ENCODE measurements at regions not wholly inside any gene's neighbourhood (a gene's known extent, or its start where the extent isn't known, plus 50 kb on each side); places are given as distances from the start of the nearest gene placed in this dataset.

DNA sequence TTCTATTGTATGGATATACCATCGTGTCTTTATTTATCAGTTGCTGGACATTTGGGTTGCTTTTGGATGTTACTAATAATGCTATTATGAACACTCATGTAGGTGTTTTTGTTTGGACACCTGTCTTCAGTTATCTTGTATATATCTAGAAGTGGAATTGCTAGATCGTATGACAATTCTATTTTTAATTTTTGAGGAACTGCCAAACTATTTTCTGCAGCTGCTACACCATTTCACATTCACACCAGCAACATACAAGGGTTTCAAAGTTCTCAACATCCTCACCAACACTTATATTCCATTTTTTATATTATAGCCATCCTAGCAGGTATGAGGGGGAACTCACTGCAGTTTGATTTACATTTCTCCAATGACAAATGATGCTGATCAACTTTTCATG lies 324.6 kb downstream of the CAAP1 start:
- DNase-seq (ENCODE audit: low spot score): no peak

DNA sequence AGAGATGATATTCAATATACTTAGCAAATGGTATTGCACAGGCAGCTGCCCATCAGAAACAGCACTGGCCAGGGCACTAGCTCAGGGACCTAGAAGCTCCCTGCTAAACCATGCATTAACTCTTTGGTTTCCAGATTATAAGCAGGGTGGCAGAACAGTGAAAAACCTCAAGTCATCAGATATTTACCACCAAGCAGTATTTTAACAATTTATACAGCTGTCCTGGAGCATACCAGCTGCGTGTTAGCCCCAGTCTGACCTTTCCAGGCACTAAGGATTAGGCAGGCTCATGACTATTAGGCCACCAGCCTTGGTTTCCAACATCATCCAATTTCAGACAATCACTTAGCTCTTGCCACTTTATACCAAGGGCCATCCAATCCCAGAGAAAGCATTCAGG lies 326.5 kb downstream of the CAAP1 start:
- no peak for DNase-seq (ENCODE audit: low spot score)

DNA sequence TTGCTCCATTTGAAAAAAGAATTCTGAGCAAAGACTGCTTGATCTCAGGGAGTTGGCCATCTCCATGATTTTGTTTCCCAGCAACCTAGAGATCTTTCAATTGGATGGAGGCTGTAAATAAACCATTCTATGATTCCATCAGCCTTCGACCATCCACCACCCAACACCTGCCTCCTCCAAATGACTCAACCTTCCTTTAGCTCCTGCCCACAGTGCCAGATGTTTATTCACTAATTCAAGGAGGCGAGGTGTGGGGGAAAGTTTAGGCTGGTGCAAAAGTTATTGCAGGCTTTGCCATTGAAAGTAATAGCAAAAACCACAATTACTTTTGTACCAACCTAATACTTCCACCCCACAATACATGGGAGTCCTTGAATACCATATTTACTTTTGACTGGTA lies 327.5 kb downstream of the CAAP1 start:
- DNase-seq (ENCODE audit: low spot score): no peak

DNA sequence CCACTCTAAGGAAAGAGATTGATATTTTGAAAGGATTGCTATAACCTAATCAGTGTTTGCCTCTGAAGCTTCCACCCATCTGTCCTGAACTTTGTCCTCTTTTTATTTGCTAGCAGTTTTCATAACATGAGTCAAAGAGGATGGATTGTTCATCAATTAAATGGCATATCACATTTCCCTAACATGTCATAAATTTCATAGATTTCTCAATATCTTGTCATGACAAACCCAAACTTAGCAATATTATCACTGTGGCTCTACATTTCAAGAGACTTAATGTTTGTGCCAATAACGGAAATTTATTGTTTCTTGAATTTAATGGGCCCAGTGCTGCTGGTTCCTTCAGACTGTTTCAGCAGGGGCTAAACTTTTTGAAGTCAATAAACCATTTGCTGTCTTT lies 330.3 kb downstream of the CAAP1 start:
- no peak for DNase-seq (ENCODE audit: low spot score)

DNA sequence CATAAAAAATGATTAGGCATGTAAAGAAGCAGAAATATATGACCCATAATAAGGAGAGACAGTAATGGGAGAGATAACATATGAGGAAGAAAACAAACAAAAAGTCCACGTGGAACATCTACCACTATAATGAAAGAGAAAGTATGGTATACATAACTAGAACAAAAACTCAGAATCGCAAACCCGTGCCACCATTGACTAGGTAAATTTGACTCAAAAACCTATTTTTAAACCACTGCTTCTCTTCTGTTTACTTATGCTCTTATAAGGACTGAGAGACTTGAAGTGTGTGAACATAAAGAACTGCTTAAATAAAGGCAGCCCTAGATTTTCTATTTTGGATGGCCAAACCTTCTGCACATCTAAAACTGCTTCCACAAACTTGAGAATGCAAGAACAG lies 330.7 kb downstream of the CAAP1 start:
- no peak for DNase-seq (ENCODE audit: low spot score)

DNA sequence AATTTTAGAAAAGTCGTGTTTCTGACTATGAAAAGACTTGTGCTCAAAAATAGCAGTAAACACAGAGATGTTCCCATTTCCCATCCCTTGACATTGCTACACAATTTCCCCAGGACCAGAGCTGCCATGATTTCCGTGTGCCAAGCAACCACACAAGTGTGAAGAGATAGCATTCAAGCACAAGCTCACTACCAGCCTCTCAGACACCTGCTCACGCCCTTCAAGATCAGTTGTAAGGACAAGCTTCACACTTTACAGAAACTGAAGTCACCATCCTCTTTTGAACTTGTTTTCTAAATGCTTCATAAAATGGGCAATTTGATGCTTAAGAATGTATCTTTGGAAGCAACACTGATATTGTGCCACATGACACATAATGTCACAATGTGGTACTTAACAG lies 333.1 kb downstream of the CAAP1 start:
- no peak for DNase-seq (ENCODE audit: low spot score)

DNA sequence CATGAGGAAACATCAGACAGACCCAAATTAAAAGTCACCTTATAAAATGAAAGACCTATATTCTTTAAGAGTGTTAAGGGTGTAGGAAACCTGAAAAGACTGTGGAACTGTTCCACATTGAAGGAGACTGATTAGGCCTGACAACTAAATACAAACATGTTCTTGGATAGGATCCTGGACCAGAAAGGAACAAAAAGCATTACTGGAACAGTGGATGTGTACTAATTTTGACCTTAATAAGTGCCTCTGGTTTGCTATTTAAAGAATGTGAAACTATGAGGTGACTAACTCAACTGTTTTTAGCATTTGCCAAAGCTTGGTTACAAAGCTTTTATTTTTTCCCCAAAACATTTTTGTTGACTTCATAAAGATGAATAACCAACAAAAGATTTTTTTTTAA lies 340.6 kb downstream of the CAAP1 start:
- no peak for DNase-seq (ENCODE audit: low spot score)

DNA sequence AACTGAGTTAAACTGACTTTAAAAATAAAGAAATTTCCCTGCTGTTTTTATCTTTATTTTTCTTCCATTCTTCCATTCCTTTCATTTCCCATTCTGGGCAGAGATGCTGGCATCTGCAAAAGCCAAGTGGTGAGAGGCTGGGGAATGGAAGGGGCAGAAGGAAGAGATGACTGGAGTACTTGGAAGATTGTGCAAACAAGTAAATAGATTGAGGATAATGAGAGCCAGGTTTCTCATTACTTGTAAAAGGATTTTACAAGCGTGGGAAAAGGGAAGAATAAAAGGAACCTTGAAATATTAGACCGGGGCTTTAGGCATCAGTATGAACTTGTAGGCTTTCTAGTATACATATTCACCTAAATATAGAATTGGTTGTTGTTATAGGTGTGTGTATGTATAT lies 341.2 kb downstream of the CAAP1 start:
- no peak for DNase-seq (ENCODE audit: low spot score)

DNA sequence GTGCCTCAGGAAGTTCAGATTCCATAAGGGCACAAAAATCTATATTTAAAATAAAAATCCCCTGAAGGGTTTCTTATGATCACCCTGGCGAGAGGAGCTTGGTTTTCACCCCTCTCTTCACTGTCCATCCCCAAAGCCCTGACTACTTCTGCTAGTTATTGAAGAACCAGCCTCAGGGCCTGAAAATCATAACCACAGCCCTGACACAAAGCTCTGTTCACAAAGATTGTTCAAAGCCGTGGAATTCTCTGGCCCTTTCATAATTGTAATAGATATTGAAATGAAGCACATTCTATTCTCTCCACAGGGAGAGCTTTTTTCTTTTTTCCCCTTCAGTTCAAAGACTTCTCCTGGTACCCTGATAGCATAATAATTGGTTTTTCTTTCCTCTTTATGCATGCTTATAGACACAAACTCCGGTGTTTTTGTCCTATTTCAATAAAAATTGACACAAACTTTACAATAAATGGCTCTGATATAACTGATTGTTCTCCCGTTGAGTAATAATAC lies 343.8 kb downstream of the CAAP1 start:
- DNase-seq (ENCODE audit: low spot score): no peak

DNA sequence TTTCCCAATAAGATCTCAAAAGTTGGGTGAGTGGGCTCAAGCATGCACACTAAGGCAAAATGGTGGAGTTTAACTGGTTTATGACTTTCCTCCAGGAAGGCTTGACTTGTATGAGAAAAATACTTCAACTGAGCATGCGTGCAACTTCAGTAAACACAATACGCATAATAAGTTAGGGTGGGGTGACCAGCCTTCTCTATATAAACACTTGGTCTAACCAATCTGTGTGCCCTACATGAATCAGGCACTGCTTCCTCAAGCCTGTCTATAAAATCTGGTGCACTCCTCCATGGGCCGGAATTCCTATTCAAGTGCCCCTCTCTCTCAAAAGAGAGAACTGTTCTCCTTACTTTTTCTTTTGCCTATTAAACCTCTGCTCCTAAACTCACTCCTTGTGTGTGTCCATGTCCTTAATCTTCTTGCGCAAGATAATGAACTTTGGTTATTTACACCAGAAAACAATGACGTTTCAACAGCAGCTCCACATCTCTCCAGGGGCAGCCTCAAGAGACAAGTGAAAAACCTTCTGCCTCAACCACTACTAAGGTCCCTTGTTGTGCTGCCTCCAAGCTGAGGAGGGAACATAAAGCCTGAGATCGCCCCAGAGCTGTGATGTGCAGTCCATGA lies 352.6 kb downstream of the CAAP1 start:
- DNase-seq (ENCODE audit: low spot score): no peak

DNA sequence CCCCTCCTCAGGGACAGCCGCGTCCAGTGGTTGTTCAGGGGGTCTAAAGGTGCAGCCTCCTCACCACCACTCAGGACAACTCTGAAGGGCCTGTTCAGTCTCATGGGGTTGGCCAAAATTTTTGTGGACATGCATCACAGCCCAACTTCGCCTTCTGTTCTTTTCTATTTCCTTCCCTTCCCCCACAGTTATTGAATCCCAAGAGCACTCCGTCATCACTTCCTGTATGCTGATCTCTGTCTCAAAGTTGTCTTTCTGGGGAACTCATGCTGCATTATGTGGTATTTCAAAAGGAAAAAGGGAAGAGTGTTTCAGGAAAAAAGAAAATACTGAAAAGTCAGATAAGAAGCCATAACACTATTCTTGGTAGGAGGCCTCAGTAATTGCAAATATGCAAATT lies 355.4 kb downstream of the CAAP1 start:
- no peak for DNase-seq (ENCODE audit: low spot score)

DNA sequence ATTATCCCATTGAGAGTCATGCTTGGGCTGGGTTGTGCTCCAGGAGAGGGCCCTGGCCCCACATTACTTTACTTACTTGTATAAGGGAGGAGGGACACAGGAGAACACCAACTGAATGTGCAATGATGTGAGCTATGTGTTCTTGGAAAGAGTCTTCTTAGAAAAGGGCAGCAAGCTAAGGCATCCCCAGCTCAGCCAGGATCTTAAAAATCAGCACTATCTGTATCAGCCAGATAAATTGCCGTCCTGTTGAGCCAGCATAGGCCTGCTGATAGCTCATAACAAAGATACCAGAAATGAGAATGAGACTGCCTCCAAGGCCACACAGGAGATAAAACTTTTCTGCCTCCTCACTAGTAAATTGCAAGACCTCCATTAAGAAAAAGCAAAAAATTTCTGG lies 357.5 kb downstream of the CAAP1 start:
- DNase-seq (ENCODE audit: low spot score): no peak

DNA sequence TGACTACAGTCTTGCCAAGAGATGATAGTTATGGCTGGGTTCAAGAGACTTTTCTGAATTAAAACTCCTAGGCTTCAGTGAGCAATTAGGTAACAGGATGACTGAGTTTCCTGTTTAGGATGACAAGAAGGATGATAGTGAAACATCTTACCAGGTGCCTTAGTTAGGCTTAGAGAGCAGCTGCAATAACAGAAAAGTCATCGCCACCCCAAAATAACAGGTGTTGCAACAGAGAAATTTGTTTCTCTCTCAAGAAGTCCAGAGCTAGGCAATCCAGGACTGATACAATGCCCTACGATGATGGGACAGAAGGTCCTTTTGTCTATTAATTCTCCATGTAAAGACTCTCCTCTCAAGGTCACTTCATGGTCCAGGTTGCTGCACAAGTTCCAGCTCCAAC lies 361.8 kb downstream of the CAAP1 start:
- DNase-seq (ENCODE audit: low spot score): no peak

DNA sequence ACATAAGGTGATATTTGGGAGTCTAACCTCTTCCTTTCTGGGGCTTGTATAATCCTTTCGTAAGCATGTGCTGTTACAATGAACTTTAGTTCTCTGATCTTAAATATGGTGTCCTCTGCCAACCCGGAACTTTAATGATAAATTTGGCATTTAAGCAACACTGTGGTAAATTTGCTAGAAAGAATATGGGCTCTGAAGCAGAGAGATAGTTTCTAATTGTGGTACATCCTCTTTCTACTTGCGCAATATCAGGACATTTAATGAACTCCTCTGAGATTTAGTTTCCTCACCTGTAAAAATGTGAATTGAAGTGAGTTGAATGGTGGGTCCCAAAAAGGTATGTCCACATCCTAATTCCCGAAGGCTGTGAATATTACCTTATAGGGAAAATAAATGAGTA lies 364.7 kb downstream of the CAAP1 start:
- no peak for DNase-seq (ENCODE audit: low spot score)

DNA sequence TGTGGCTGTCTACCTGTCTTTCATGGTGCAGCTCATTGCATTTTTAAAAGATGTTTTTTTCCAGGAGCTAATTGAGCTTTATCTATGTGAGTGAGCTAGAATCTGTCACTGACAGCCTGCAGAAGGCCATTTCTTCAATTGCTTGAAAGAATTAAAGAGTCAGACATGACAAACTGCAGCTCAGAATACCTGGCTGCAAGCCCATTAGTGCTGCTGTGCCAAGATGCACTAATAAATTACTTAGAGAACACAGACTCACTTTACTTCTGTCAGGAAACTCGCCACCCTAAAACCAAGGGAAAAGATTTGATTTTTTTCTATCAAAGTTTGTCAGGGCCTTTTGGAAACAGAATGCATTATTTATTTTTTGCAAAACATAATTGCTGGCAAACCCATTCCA lies 368.3 kb downstream of the CAAP1 start:
- DNase-seq (ENCODE audit: low spot score): no peak

DNA sequence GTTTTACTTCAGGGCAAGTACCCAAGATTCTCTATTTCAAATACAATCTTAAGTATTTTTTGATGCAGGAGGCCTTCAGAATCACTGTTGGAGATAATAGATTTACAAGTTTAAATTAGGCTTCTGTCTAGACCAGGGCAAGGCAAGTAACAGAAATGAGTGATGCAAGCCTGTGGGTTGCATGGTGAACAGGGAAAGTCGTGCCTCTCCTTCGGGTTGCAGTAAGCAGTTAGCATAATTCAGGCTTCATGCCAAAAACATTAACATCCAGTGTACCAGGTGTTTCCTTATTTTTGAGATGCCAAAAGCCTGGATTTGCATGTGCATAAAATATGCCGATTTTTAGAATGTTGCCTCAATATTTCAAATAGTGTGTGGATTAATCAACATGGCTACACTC lies 369.0 kb downstream of the CAAP1 start:
- no peak for DNase-seq (ENCODE audit: low spot score)

DNA sequence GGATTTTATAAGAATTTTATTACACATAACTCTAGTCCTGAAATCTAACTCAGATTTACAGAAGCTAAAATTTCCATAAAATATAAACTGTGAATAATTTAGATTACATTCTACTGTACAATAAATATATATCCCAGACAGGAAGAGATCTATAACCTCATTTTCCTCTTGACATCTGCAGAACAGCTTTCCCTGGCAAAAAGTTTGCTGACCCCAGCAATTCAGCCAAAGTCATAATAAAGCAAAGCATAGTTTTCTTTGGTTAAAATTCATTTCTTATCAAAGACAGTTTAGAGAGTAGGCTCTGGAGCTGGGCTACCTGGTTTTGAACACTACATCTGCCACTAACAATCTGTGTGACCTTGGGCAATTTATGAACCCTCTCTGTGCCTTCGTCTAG lies 372.5 kb downstream of the CAAP1 start:
- DNase-seq (ENCODE audit: low spot score): no peak

DNA sequence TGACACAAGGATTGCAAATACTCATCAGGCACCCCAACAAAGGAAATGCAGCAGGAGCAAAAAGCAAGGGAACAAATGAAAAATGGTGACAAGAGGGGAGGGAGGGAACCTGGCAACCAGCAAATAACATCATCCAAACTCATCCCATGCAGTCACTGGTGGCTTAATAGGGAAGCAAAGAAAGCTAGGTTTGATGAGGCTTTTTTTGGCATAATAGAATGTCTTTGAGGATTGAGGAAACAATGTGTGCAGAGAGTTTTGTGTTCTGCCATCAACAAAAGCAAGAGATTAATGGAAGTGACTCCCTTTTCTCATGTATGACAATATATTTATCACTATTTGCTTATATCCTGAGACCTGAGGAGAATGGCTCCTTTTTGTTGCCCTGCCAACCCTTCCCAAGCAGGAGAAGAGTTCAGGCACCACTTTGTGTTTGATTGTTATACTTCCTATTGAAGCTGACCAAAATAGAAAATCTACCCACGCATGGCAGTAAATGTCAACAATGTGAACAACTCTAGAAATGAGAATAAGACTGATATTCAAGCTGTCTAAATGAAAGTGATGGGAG lies 375.7 kb downstream of the CAAP1 start:
- no peak for DNase-seq (ENCODE audit: low spot score)

DNA sequence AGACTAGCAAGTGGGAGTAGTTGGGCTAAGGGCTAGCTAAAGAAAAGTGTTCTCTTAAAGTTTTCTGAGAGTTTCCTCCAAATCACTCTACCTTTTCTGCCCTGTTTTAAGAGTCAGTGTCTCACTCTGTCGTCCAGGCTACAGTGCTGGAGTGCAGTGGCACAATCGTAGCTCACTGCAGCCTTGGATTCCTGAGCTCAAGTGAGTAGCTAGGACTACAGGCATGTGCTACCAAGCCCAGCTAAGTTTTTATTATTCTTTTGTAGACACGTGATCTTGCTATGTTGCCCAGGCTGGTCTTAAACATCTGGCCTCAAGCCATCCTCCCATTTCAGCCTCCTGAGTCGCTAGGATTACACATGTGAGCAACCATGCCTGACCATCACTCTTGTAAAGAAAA lies 378.9 kb downstream of the CAAP1 start:
- DNase-seq (ENCODE audit: low spot score): no peak

DNA sequence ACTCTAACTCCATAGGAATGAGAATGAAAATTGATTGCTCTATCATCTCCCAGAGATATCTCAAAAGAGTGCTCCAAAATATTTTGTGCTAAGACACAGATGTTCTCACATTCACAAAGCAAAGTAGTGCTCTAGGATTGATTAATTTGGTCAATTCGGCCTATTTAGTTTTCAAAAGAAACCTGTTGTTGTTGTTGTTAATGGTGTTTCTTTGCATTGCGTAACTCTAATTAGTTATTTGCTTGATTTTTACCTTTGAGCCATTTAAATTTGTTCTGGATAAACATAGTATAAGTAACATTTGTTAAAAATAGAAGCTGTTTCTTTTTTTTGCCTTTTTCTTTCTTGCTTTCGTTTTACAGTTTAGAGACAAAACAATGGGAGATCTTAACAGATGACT lies 382.5 kb downstream of the CAAP1 start:
- DNase-seq (ENCODE audit: low spot score): no peak

DNA sequence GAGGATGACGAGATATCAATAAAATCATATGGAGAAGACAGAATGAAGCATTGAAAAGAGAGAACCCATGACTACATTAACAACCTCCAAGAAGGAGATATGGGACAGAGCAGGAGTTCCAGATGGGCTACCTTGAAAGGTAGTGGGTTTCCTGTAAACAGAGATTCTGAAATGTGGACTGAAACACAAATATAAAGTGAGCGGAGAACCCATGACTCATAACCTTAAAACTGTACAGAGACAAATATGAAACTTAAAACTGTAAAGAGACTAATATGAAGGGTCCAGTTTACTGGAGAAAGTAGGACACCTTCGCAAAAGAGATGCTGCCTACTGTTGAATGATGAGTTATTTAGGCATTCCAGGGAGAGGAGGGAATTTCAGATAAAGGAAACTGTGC lies 383.7 kb downstream of the CAAP1 start:
- DNase-seq (ENCODE audit: low spot score): no peak

DNA sequence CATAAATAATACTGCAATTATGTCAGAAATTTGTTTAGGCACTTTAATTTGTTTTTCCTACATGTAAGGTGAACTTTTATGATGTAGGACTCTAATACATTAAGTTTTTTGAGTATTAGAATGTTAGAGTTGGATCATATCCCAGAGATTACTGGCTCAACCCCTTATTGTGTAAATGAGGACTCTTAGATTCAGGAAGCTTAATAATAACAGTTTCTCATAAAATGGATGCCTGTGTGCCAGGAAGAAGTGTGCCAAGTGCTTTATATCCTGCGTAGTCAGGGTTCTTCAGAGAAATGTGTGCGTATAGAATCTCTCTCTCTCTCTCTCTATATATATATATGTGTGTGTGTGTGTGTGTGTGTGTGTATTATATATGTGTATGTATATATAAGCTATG lies 388.5 kb downstream of the CAAP1 start:
- DNase-seq (ENCODE audit: low spot score): no peak

DNA sequence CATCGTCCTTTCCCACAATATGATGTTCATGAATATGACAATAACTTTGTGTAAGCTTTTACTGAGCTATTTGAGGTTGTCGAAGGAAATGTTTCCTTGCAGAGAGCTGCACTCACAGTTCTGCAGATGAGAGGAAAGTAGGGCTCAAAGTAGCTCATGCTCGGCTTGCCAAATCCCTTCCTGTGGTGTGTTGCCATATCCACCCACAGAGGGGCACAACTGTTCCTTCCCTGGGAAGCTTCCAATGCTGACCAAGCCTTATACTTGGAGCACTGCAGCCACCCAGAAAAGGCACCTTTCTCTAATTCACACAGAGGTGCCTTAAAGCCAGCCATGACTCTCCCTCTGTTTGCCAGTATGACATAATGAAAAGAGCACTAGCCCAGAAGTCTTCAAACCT lies 390.3 kb downstream of the CAAP1 start:
- peak; percentile 51 for DNase-seq (ENCODE audit: low spot score)

DNA sequence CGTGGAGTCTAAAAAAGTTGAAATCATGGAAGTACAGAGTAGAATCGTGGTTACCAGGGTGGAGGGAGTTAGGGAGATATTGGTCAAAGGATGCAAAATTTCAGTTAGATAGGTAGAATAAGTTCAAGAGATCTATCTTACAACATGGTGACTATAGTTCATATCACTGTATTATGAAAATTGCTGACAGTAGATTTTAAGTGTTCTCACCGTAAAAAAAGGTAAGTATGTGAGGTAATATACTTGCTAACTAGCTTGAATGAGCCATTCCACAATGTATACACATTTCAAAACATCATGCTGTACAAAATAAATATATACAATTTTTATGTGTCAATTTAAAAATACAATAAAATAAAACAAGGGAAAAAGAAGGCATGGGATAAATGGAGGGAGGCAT lies 392.1 kb downstream of the CAAP1 start:
- no peak for DNase-seq (ENCODE audit: low spot score)
